ENCODE measurements at regions not wholly inside any gene's neighbourhood (a gene's known extent, or its start where the extent isn't known, plus 50 kb on each side); places are given as distances from the start of the nearest gene placed in this dataset.

DNA sequence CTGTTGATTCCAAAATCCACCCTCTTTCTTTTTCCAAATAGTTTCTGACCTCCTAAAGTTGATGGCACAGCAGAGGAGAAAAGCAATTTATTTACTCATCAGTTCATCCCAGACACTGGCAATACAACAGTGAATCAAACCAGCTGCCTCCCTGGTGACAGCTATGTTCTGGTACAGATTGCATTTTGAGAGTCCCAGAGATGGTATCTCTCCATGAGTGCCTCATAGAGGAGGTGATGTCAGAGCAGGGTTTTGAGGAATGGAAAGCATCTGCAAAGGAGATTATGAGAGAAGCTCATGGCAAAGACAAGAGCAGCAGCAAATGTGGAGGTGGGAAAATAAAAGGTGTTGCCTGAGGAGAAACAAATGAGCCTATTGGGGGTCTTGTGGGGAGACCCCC is 377.2 kb downstream of the MN1 start:
- Histone ChIP-seq H3K36me3 (no peaks in the 10 kb centered on the region), H3K4me3 (no peak overlapping the region), H3K4me1 (peaks cover 12% of the 10 kb centered on the region), H3K27ac (no peak overlapping the region), H3K9me3 (no peaks in the 10 kb centered on the region), H3K27me3 (no peaks in the 10 kb centered on the region)
- DNase-seq (no peak), ATAC-seq (no peak)
- TF ChIP-seq, protein P1, sequence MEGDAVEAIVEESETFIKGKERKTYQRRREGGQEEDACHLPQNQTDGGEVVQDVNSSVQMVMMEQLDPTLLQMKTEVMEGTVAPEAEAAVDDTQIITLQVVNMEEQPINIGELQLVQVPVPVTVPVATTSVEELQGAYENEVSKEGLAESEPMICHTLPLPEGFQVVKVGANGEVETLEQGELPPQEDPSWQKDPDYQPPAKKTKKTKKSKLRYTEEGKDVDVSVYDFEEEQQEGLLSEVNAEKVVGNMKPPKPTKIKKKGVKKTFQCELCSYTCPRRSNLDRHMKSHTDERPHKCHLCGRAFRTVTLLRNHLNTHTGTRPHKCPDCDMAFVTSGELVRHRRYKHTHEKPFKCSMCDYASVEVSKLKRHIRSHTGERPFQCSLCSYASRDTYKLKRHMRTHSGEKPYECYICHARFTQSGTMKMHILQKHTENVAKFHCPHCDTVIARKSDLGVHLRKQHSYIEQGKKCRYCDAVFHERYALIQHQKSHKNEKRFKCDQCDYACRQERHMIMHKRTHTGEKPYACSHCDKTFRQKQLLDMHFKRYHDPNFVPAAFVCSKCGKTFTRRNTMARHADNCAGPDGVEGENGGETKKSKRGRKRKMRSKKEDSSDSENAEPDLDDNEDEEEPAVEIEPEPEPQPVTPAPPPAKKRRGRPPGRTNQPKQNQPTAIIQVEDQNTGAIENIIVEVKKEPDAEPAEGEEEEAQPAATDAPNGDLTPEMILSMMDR (IDR thresholded peaks at IDR 0.05) = no peak
- intact Hi-C loops (cut with DNase I) = no loop called here

DNA sequence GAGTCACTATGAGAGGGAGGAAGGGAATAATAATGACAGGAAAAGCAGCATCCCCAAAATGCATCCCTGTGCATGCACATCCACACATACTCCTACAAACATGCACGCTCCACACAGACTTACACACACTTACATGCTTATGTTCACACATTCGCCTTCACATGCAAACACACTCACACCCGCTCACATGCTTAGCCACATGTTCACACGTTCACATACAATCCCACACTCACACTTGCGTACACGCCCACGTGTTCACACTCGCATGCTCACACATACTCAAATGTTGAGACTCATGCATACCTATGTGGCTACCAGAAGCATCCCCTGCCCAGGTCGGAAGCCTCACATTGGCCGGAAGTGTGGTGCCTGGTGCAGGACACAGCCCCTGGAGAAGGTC is 372.1 kb downstream of the MN1 start:
- H3K36me3 ChIP-seq = no peaks in the 10 kb centered on the region
- no peak overlapping the region for H3K27ac ChIP-seq
- H3K27me3 ChIP-seq = peaks cover 4% of the 10 kb centered on the region
- no peaks in the 10 kb centered on the region for H3K4me1 ChIP-seq
- no peak for ATAC-seq
- no peaks in the 10 kb centered on the region for H3K9me3 ChIP-seq
- no peak overlapping the region for H3K4me3 ChIP-seq
- intact Hi-C loops (cut with DNase I) = no loop called here
- TF ChIP-seq, protein P1 (IDR thresholded peaks at IDR 0.05) = no peak
- no peak for DNase-seq

DNA sequence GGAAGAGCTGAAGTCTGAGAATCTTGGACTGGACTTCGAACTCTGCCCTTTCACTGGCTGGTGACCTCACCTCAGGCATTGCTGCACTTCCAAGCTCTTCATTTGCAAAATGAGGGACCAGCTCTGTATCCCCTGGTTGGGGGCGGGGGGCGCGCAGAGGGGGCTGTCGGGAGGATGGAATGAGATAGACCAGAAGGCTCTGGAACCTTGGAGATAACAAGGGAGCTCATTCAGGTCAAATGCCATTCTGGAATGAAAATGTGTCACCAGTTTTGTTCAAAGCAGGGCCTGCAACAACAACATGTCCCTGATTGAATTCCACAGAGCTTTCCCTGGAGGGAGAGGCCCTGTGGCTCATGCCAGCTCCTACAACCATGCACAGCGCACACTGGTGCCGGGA is 370.5 kb downstream of the MN1 start:
- H3K27me3 ChIP-seq = peaks cover 4% of the 10 kb centered on the region
- ATAC-seq (no peak), DNase-seq (no peak)
- no peak overlapping the region for H3K27ac ChIP-seq
- no peaks in the 10 kb centered on the region for H3K9me3 ChIP-seq
- intact Hi-C loops (cut with DNase I) = no loop called here
- no peaks in the 10 kb centered on the region for H3K4me1 ChIP-seq
- TF ChIP-seq, protein P1 (IDR thresholded peaks at IDR 0.05) = no peak
- H3K36me3 ChIP-seq = no peaks in the 10 kb centered on the region
- H3K4me3 ChIP-seq = no peak overlapping the region

DNA sequence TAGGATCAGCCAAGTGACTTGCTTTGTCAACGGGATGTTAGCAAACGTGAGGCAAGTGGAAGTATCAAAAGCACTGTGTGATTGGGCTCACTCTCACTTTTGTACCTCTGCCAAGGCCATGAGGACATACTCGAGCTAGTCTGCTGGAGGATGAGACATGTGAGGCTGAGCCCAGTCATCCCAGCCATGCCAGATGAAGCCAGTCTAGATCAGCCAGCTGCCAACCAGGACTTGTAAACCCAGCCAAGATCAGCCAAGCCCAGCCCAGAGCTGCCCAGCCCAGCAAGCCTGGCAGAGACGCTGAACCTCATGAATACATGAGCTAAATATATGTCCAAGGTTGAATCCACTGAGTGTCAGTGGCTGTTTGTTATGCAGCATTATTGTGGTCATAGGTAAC is 369.7 kb downstream of the MN1 start:
- TF ChIP-seq, protein P1 (IDR thresholded peaks at IDR 0.05) = no peak
- H3K9me3 ChIP-seq = no peaks in the 10 kb centered on the region
- H3K27me3 ChIP-seq = peaks cover 4% of the 10 kb centered on the region
- DNase-seq (no peak), ATAC-seq (no peak)
- intact Hi-C loops (cut with DNase I) = no loop called here
- no peak overlapping the region for H3K27ac ChIP-seq
- no peaks in the 10 kb centered on the region for H3K4me1 ChIP-seq
- H3K4me3 ChIP-seq = no peak overlapping the region
- H3K36me3 ChIP-seq = no peaks in the 10 kb centered on the region

DNA sequence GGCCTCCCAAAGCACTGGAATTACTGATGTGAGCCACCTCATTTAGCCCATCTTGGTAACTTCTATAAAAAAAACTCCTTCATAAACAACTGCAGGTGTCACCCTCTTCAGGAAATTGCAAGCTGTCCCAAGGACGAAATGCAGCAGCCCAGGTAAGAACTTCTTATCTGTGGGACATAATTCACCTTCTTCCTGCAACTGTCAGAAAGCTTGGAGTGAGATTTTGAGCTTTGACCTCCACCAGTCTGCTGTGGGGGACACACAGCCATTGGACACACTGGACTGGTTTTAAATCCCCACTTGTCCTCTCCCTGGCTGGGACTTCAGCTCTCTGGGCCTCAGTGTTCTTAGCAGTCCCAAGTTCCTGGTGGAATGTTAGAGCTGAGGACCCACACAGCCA is 368.5 kb downstream of the MN1 start:
- peaks cover under 1% of the 10 kb centered on the region for H3K4me1 ChIP-seq
- no peak overlapping the region for H3K27ac ChIP-seq

More for the DNA sequence above, 368.5 kb downstream of the MN1 start:
- TF ChIP-seq, protein P1 (IDR thresholded peaks at IDR 0.05) = no peak
- Histone ChIP-seq H3K27me3 (peaks cover 5% of the 10 kb centered on the region), H3K36me3 (no peaks in the 10 kb centered on the region), H3K4me3 (no peak overlapping the region), H3K9me3 (no peaks in the 10 kb centered on the region)
- ATAC-seq (no peak), DNase-seq (no peak)
- intact Hi-C loops (cut with DNase I) = no loop called here
